GM12878 (cell line): ENCODE measurements at regions not wholly inside any gene's neighbourhood (a gene's known extent, or its start where the extent isn't known, plus 50 kb on each side); places are given as distances from the start of the nearest gene placed in this dataset.

Source experiments
- ATAC-seq: fragments of 200-7000 bp; cut with Tn5 transposase; 3 replicates; pipeline ENCODE4 v1.9.1; 2020; ENCODE audit warnings: mild to moderate bottlenecking, moderate library complexity
- BruUV-seq: library from RNA; stranded (reverse); fragments of 400-500 nt; replicated peaks from 2 replicates; lab custom pipeline; 2021; lab: Mats Ljungman, UMichigan
- CTCF ChIA-PET: fragments of 300-600 bp; sonication (Branson Sonifier 250); formaldehyde crosslinking; extraction: SDS; loops from one replicate; lab custom pipeline; 2021; ENCODE audit warnings: inconsistent platforms; lab: Yijun Ruan, JAX
- POLR2A ChIA-PET: fragments of 350-600 bp; formaldehyde crosslinking; extraction: SDS; loops from one replicate; lab custom pipeline; 2021; ENCODE audit warnings: inconsistent platforms; lab: Charles Lee
- RAD21 ChIA-PET: fragments of 300-600 bp; sonication (Branson Sonifier 250); formaldehyde crosslinking; loops from one replicate; lab custom pipeline; 2023; ENCODE audit warnings: antibody characterized with exemption; ENCODE audit not compliant: unreplicated experiment; lab: Charles Lee
- SMC1A ChIA-PET: fragments of 300-600 bp; sonication (Branson Sonifier 250); formaldehyde crosslinking; loops from one replicate; lab custom pipeline; 2023; ENCODE audit not compliant: unreplicated experiment, uncharacterized antibody; lab: Charles Lee
- DNase-seq: peaks from one replicate; pipeline ENCODE4 v3.0.0-alpha.2; 2011; ENCODE audit warnings: low read depth, low spot score
- FAIRE-seq: peaks from 3 replicates; lab custom pipeline; 2011; peaks lifted over from hg19 to GRCh38; lab: Jason Lieb, UNC
- H2AFZ ChIP-seq: 2 replicates; pipeline ENCODE4 v1.6.0; 2011; ENCODE audit warnings: low read depth, low read length, control low read depth; ENCODE audit not compliant: control insufficient read depth
- H3K27ac ChIP-seq: 2 replicates; pipeline ENCODE4 v1.5.1; 2011; ENCODE audit warnings: control low read depth; ENCODE audit not compliant: control insufficient read depth, insufficient read depth
- H3K27me3 ChIP-seq, 2 experiments: replicated peaks in 1 of 2; 2 replicates each; pipeline versions ENCODE4 v1.6.0 to v1.6.1; 2011; ENCODE audit warnings: low read length in 1 of 2; ENCODE audit not compliant: control insufficient read depth in 2 of 2, insufficient read depth in 2 of 2
- H3K36me3 ChIP-seq, 2 experiments: 2 replicates each; pipeline ENCODE4 v1.5.1; 2011; ENCODE audit warnings: low read length in 1 of 2; ENCODE audit not compliant: control insufficient read depth in 2 of 2, insufficient read depth in 2 of 2
- H3K4me1 ChIP-seq: 2 replicates; pipeline ENCODE4 v1.6.1; 2011; ENCODE audit warnings: mild to moderate bottlenecking, low read length, moderate library complexity, mixed read lengths; ENCODE audit not compliant: control insufficient read depth, insufficient read depth
- H3K4me2 ChIP-seq: 2 replicates; pipeline ENCODE4 v1.6.0; 2011; ENCODE audit warnings: control low read depth; ENCODE audit not compliant: control insufficient read depth, insufficient read depth
- H3K4me3 ChIP-seq: fragments of 200-600 bp; sonication (generic); 2 replicates; pipeline ENCODE4 v1.5.1; 2016
- H3K79me2 ChIP-seq: 2 replicates; pipeline ENCODE4 v1.6.0; 2011; ENCODE audit warnings: low read length; ENCODE audit not compliant: control insufficient read depth, insufficient read depth
- H3K9ac ChIP-seq: 2 replicates; pipeline ENCODE4 v1.8.0; 2011; ENCODE audit warnings: low read length, control low read depth, mixed read lengths; ENCODE audit not compliant: control insufficient read depth, insufficient read depth
- H3K9me3 ChIP-seq: replicated peaks from 3 replicates; pipeline ENCODE4 v1.5.1; 2011; ENCODE audit warnings: mild to moderate bottlenecking, low read length; ENCODE audit not compliant: control insufficient read depth, insufficient read depth
- H4K20me1 ChIP-seq: 2 replicates; pipeline ENCODE4 v1.6.0; 2011; ENCODE audit not compliant: control insufficient read depth, insufficient read depth
- BCL11A ChIP-seq: IDR thresholded peaks from 2 replicates; pipeline ENCODE4 v1.6.1; 2011; ENCODE audit warnings: low read depth, low read length
- BHLHE40 ChIP-seq, 2 experiments: fragments of 450-650 bp in 1 of 2; IDR thresholded peaks; 2 replicates each; pipeline ENCODE4 v1.6.1; 2011 to 2017; ENCODE audit warnings: low read depth in 2 of 2, borderline replicate concordance in 1 of 2, improper control_type of control experiment in 1 of 2, low read length in 1 of 2, mild to moderate bottlenecking in 1 of 2
- CBX3 ChIP-seq: fragments of 200-600 bp; sonication (generic); IDR thresholded peaks from 2 replicates; pipeline ENCODE4 v1.6.1; 2016; ENCODE audit warnings: low read depth, borderline replicate concordance
- CHD2 ChIP-seq: IDR thresholded peaks from 2 replicates; pipeline ENCODE4 v1.6.1; 2011; ENCODE audit warnings: low read depth, low read length, improper control_type of control experiment, borderline replicate concordance
- EED ChIP-seq: sonication (generic); IDR thresholded peaks from 2 replicates; pipeline ENCODE4 v1.6.1; 2016; ENCODE audit warnings: antibody characterized with exemption, low read depth
- TARDBP ChIP-seq: IDR thresholded peaks from 2 replicates; pipeline ENCODE4 v1.6.1; 2016; ENCODE audit warnings: borderline replicate concordance
- ZBED1 ChIP-seq: IDR thresholded peaks from 2 replicates; pipeline ENCODE4 v1.6.1; 2016; ENCODE audit warnings: borderline replicate concordance
- ZZZ3 ChIP-seq: IDR thresholded peaks from 2 replicates; pipeline ENCODE4 v1.6.1; 2011; ENCODE audit warnings: low read depth; ENCODE audit not compliant: control insufficient read depth, insufficient read length
- WGBS: methylation state at CpG from one replicate; pipeline ENCODE4 v1.1.6; 2016; ENCODE audit warnings: low lambda C conversion rate; ENCODE audit not compliant: insufficient replicate concordance, insufficient coverage; ENCODE audit errors: missing lambda C conversion rate; 5-methylcytosine and 5-hydroxymethylcytosine counted together
- in situ Hi-C: fragments of 300-500 bp; cut with MboI; formaldehyde crosslinking; loops from 9 replicates; pipeline ENCODE4 v1.14.3; 2018; ENCODE audit warnings: mixed read lengths
- intact Hi-C: fragments of 100-400 bp; cut with micrococcal nuclease; formaldehyde crosslinking; loops from one replicate; pipeline ENCODE4 v1.14.2; 2022; ENCODE audit not compliant: unreplicated experiment
- TF ChIP-seq, protein P1 (sequence below): fragments of 450-650 bp; IDR thresholded peaks from 2 replicates; pipeline ENCODE4 v1.6.1; 2016; ENCODE audit warnings: mild to moderate bottlenecking
- TF ChIP-seq, protein P2 (sequence below): fragments of 450-650 bp; IDR thresholded peaks from 2 replicates; pipeline ENCODE4 v1.6.1; 2017; ENCODE audit warnings: antibody characterized with exemption, mild to moderate bottlenecking, moderate library complexity

DNA sequence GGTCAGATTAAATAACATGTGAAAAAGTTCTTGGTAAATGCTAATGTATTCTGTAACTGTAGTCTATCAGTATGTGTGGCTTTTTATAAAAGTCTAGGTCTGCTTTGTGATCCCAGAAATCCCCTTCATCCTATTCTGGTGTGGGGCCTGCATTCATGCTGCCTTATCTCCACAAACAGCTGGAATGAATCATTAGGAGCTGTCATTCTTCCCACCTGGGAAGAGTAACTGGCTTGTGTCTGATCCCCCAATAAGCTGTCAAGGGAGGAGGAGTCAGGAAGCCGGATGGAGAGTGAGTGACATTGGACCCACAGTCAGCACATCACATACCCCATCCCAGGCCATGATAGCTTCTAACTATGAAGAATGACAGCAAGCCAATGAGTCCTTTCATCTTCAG is 81.1 kb upstream of the EPHA4 start:
- ChIA-PET POLR2A (no interaction called here), RAD21 (no interaction called here), CTCF (no interaction called here), SMC1A (no interaction called here)
- no peaks in the 10 kb centered on the region for H3K9me3 ChIP-seq
- TF ChIP-seq CHD2 (no peak), EED (no peak), TARDBP (no peak), ZBED1 (no peak)
- no peaks in the 10 kb centered on the region for H3K27me3 ChIP-seq
- H3K4me2 ChIP-seq, result no peak overlapping the region
- intact Hi-C loops, result no loop called here
- BruUV-seq, result no TSS peak
- no peaks in the 10 kb centered on the region for H3K4me1 ChIP-seq
- no peak overlapping the region for H3K9ac ChIP-seq
- no peak overlapping the region for H2AFZ ChIP-seq
- ATAC-seq (no peak), FAIRE-seq (no peak), DNase-seq (no peak)
- H3K27ac ChIP-seq, result no peak overlapping the region
- in situ Hi-C loops, result no loop called here
- no peaks in the 10 kb centered on the region for H3K36me3 ChIP-seq
- WGBS, result 0% methylated on average over 1 of the region's 1 CpG
- H3K4me3 ChIP-seq, result no peak overlapping the region
- H3K79me2 ChIP-seq, result no peaks in the 10 kb centered on the region
- H4K20me1 ChIP-seq, result no peaks in the 10 kb centered on the region

DNA sequence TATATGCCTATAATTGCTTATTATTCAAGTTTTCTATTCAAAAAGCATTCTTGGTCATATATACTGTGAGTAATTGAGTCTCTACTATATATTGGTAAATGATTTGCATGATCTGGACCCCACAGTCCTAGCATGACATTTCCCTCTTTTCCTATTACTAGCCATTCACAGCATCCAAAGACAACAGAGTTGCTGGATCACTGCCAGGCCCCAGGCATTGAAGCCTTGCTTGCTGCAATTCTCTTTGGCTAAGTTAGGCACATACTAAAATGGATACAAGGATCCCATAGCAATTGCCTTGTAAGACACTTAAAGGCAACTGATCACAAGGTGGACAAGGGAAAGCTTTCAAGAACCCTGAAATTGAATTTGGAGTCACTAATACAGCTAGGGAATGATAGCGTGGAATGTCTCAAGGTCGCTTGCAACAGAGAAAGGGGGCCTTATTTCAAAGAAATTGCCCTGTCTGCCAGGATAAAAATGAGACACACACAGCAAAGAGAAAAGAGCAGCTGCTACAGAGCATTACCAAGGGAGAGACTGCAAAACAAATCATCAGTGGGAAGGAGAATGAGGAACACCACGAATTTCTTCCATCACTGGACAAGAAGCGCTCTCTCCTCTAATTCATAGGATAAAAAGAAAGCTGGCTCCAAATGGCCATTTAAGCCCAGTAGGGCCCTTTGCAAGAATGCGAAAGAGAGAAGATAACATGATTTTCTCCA is 77.1 kb upstream of the EPHA4 start:
- no peaks in the 10 kb centered on the region for H3K79me2 ChIP-seq
- TF ChIP-seq, protein P1, sequence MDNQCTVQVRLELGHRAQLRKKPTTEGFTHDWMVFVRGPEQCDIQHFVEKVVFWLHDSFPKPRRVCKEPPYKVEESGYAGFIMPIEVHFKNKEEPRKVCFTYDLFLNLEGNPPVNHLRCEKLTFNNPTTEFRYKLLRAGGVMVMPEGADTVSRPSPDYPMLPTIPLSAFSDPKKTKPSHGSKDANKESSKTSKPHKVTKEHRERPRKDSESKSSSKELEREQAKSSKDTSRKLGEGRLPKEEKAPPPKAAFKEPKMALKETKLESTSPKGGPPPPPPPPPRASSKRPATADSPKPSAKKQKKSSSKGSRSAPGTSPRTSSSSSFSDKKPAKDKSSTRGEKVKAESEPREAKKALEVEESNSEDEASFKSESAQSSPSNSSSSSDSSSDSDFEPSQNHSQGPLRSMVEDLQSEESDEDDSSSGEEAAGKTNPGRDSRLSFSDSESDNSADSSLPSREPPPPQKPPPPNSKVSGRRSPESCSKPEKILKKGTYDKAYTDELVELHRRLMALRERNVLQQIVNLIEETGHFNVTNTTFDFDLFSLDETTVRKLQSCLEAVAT, result no peak
- TF ChIP-seq ZZZ3 (no peak), BCL11A (no peak), BHLHE40 (IDR thresholded peaks at IDR 0.05; ENCODE audit: borderline replicate concordance in 1 of 2, low read depth in 2 of 2, low read length in 1 of 2) (no peak), CHD2 (no peak), CBX3 (no peak)
- TF ChIP-seq, protein P2, sequence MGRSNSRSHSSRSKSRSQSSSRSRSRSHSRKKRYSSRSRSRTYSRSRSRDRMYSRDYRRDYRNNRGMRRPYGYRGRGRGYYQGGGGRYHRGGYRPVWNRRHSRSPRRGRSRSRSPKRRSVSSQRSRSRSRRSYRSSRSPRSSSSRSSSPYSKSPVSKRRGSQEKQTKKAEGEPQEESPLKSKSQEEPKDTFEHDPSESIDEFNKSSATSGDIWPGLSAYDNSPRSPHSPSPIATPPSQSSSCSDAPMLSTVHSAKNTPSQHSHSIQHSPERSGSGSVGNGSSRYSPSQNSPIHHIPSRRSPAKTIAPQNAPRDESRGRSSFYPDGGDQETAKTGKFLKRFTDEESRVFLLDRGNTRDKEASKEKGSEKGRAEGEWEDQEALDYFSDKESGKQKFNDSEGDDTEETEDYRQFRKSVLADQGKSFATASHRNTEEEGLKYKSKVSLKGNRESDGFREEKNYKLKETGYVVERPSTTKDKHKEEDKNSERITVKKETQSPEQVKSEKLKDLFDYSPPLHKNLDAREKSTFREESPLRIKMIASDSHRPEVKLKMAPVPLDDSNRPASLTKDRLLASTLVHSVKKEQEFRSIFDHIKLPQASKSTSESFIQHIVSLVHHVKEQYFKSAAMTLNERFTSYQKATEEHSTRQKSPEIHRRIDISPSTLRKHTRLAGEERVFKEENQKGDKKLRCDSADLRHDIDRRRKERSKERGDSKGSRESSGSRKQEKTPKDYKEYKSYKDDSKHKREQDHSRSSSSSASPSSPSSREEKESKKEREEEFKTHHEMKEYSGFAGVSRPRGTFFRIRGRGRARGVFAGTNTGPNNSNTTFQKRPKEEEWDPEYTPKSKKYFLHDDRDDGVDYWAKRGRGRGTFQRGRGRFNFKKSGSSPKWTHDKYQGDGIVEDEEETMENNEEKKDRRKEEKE, result no peak
- no peaks in the 10 kb centered on the region for H3K4me1 ChIP-seq
- FAIRE-seq (no peak), ATAC-seq (no peak), DNase-seq (no peak)
- H3K9me3 ChIP-seq, result no peaks in the 10 kb centered on the region
- H2AFZ ChIP-seq, result no peak overlapping the region
- no peaks in the 10 kb centered on the region for H4K20me1 ChIP-seq
- H3K36me3 ChIP-seq, result no peaks in the 10 kb centered on the region
- BruUV-seq, result no TSS peak
- H3K4me2 ChIP-seq, result no peak overlapping the region
- WGBS, result 10% methylated on average over 5 of the region's 5 CpGs
- ChIA-PET SMC1A (no interaction called here), RAD21 (no interaction called here), CTCF (no interaction called here), POLR2A (no interaction called here)
- H3K9ac ChIP-seq, result no peak overlapping the region
- H3K27me3 ChIP-seq, result no peaks in the 10 kb centered on the region
- intact Hi-C loops, result no loop called here
- H3K27ac ChIP-seq, result no peak overlapping the region
- H3K4me3 ChIP-seq, result no peak overlapping the region
- in situ Hi-C loops, result no loop called here
